Activated naive CD8-positive, alpha-beta T cell treated with anti-CD3 and anti-CD28 coated beads, Interleukin-2, amount 50 U/mL, for 24 hours (primary cell): ENCODE measurements at regions not wholly inside any gene's neighbourhood (a gene's known extent, or its start where the extent isn't known, plus 50 kb on each side); places are given as distances from the start of the nearest gene placed in this dataset.

Experiments
- ATAC-seq: fragments of 150-1000 bp; cut with Tn5 transposase; one replicate; pipeline ENCODE4 v1.10.0; 2021
- DNase-seq: peaks from one replicate; pipeline ENCODE4 v3.0.0; 2021
- H3K27ac Mint-ChIP-seq: one replicate; pipeline ENCODE4 v1.8.0; 2021; ENCODE audit warnings: mild to moderate bottlenecking, mixed read lengths
- H3K27me3 Mint-ChIP-seq: one replicate; pipeline ENCODE4 v1.8.0; 2021; ENCODE audit warnings: mixed read lengths
- H3K36me3 Mint-ChIP-seq: one replicate; pipeline ENCODE4 v1.8.0; 2021; ENCODE audit warnings: low read depth, mixed read lengths
- H3K4me1 Mint-ChIP-seq: one replicate; pipeline ENCODE4 v1.8.0; 2021; ENCODE audit warnings: mixed read lengths
- H3K4me3 Mint-ChIP-seq: one replicate; pipeline ENCODE4 v1.8.0; 2021; ENCODE audit warnings: mild to moderate bottlenecking, moderate library complexity, mixed read lengths
- H3K9me3 Mint-ChIP-seq: one replicate; pipeline ENCODE4 v1.8.0; 2021; ENCODE audit warnings: mixed read lengths

DNA sequence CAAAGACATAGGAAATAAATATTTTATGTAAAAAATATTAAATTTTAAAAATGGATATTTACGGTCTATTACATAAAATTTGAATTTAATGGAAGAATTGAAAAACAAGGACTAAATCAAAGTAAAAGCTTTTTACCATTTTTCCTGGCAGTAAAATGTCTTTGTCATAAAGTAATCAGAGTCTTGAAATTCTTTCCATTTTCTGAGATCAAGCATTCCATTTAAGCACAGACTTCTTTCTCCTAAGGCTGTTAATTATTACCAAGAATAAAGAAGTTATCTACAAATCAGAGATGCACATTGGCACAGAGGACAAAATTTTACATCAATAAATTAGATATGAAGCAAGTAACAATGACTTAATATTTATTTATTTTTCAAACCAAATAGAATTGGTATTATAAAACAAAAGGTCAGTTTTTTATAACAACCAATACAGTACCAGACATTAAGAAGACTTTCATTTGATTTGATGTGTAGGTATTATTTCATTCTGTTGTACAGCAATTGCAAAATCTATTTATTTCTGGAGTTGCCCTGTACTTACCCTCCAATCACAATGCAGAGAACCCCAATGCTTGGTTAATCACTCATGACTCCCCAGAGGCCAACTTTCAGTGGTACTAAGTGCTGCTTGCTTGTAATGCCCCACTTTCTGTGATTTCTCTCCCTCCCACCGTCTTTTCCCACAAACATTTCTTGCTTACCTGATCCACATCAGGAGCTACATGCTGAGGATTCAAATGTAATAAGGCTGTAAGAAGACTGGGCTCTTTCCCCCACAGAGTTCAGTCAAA, 254.6 kb downstream of the GASK1B start:
- no peaks in the 10 kb centered on the region for H3K4me1 Mint-ChIP-seq
- H3K36me3 Mint-ChIP-seq = no peaks in the 10 kb centered on the region
- H3K4me3 Mint-ChIP-seq = no peak overlapping the region
- ATAC-seq (no peak), DNase-seq (no peak)
- peaks cover 10% of the 10 kb centered on the region for H3K9me3 Mint-ChIP-seq
- no peaks in the 10 kb centered on the region for H3K27me3 Mint-ChIP-seq
- H3K27ac Mint-ChIP-seq = no peak overlapping the region

GRCh38 chr4:157912212-157912611, 260.6 kb downstream of the GASK1B start:
- ATAC-seq = no peak
- Mint-ChIP-seq H3K27me3 (no peaks in the 10 kb centered on the region), H3K36me3 (no peaks in the 10 kb centered on the region), H3K4me3 (no peak overlapping the region), H3K4me1 (no peaks in the 10 kb centered on the region), H3K27ac (no peak overlapping the region), H3K9me3 (peaks cover 4% of the 10 kb centered on the region)
- no peak for DNase-seq

DNA sequence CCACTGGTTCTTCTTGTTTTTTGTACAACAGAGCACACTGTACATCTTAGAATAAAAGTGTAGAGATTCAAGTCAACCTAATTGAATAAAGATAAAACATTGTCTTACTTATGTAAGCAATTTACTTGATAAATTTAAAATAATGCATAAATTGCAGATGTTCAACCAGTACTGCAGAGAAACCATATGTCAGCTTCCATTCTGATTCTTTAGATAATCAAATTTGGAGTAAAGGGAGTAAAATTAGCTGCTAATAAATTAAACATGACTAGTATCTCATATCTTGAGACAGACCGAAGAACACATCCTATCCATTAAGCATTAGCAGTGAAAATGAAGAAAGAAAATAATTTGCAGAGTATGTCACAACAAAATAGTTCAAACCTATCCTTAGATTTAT, 261.2 kb downstream of the GASK1B start:
- Mint-ChIP-seq H3K27ac (no peak overlapping the region), H3K27me3 (no peaks in the 10 kb centered on the region), H3K36me3 (no peaks in the 10 kb centered on the region), H3K9me3 (peaks cover 4% of the 10 kb centered on the region), H3K4me3 (no peak overlapping the region), H3K4me1 (no peaks in the 10 kb centered on the region)
- ATAC-seq (no peak), DNase-seq (no peak)

GRCh38 chr4:157908691-157909090, 264.1 kb downstream of the GASK1B start:
- Mint-ChIP-seq H3K27me3 (no peaks in the 10 kb centered on the region), H3K4me1 (no peaks in the 10 kb centered on the region), H3K36me3 (no peaks in the 10 kb centered on the region), H3K9me3 (no peaks in the 10 kb centered on the region), H3K27ac (no peak overlapping the region), H3K4me3 (no peak overlapping the region)
- no peak for ATAC-seq
- DNase-seq = no peak

DNA sequence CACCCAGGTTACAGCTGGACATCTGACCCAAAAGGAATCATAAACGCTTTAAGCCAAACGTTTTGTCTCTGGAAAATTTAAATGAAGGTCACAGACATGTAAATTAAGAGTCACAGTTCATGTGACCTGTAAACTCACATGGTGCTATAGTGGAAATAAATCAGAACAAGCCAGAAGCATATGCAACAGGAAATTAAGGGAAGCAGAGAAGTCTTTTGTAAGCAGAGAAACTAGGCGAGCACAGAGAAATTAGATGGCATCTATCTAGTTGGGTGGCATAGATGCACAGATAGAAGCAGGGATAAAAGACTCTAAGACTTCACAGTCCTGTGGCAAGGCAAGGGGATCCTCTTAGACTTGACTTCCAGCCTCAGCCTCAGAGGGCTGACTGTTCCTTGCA, 264.8 kb downstream of the GASK1B start:
- no peak for DNase-seq
- no peak for ATAC-seq
- Mint-ChIP-seq H3K27ac (no peak overlapping the region), H3K4me1 (no peaks in the 10 kb centered on the region), H3K4me3 (no peak overlapping the region), H3K27me3 (no peaks in the 10 kb centered on the region), H3K36me3 (no peaks in the 10 kb centered on the region), H3K9me3 (no peaks in the 10 kb centered on the region)

- H3K27ac Mint-ChIP-seq = no peak overlapping the region
- no peaks in the 10 kb centered on the region for H3K9me3 Mint-ChIP-seq
- DNase-seq (no peak), ATAC-seq (no peak)
- H3K4me1 Mint-ChIP-seq = no peaks in the 10 kb centered on the region
- H3K36me3 Mint-ChIP-seq = no peaks in the 10 kb centered on the region
- no peaks in the 10 kb centered on the region for H3K27me3 Mint-ChIP-seq
- H3K4me3 Mint-ChIP-seq = no peak overlapping the region
These were observed 265.4 kb downstream of the GASK1B start for GRCh38 chr4:157907226-157907946.

DNA sequence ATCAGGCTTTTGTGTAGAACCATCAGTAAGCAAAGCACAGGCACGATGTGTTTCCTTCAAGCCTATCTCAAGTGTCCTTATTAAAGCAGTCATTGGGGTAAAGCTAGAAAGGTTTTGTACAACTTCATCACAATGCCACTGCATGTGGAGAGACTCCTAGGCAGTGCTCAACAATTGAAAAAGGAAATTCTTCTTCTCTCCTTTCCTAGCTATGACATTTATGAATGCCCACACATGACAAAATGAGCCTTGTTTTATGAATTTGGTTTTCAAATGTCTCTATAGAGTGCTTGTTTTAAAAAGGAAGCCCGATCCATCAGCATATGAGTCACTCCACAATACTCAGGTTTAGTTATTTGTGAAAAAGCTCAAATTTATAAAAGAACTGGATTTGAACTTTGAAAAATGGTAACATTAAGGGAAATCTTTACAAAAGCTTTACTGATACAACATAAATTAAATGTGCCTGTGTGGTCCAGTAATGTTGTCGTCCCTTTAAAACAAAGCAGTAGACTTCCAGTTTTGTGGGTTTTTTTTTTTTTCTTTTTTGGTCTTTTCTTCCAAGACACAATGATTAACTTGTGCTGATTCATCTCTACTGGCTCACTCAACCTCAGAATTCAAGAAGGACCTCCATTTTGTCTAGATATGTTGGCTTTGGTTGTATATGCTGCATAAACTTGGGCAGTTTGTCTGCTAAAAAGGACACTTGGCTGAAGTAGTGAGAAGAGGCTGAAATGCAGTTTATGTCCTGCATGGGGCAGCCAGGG, 273.8 kb downstream of the GASK1B start:
- H3K4me1 Mint-ChIP-seq = no peaks in the 10 kb centered on the region
- no peak for DNase-seq

DNA sequence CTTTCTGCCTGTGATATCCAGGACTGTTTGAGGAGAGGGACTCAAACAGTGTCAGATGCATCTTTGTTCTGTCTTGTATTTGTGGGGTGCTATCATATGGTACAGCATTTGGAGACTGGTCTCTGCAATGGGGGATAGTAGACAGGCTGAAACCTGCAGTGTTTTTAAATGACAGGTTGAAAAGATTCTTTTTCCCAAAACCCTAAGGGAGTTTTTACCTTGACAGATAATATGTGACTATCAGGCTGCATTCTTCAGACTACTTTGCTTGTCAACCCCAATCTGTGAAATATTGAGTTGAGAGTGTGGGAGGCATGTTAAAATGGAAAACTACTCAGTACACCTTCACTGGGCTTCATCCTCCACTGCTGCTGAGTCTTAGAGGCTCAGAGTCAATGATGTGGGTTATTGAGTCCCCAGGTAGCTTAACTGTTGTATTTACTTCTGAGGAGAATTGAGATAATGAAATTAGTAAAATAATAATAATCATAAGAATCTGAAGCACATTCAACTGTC, 274.9 kb downstream of the GASK1B start:
- DNase-seq = no peak
- no peak for ATAC-seq
- Mint-ChIP-seq H3K9me3 (peaks cover 8% of the 10 kb centered on the region), H3K27ac (no peak overlapping the region), H3K4me3 (no peak overlapping the region), H3K27me3 (no peaks in the 10 kb centered on the region), H3K4me1 (no peaks in the 10 kb centered on the region), H3K36me3 (no peaks in the 10 kb centered on the region)

More for the DNA sequence above, 273.8 kb downstream of the GASK1B start:
- Mint-ChIP-seq H3K36me3 (no peaks in the 10 kb centered on the region), H3K27me3 (no peaks in the 10 kb centered on the region), H3K9me3 (peaks cover 8% of the 10 kb centered on the region), H3K27ac (no peak overlapping the region), H3K4me3 (no peak overlapping the region)
- no peak for ATAC-seq

GRCh38 chr4:157896726-157897125, 276.1 kb downstream of the GASK1B start:
- Mint-ChIP-seq H3K27ac (no peak overlapping the region), H3K9me3 (peaks cover 6% of the 10 kb centered on the region), H3K4me1 (no peaks in the 10 kb centered on the region), H3K4me3 (no peak overlapping the region), H3K27me3 (no peaks in the 10 kb centered on the region), H3K36me3 (no peaks in the 10 kb centered on the region)
- ATAC-seq = no peak
- no peak for DNase-seq

GRCh38 chr4:157895205-157895604, 277.6 kb downstream of the GASK1B start:
- Mint-ChIP-seq H3K4me3 (no peak overlapping the region), H3K27me3 (no peaks in the 10 kb centered on the region)

GRCh38 chr4:157889788-157890187, 283.0 kb downstream of the GASK1B start:
- H3K9me3 Mint-ChIP-seq = no peaks in the 10 kb centered on the region
- ATAC-seq (no peak), DNase-seq (no peak)
- H3K27me3 Mint-ChIP-seq = no peaks in the 10 kb centered on the region
- H3K4me3 Mint-ChIP-seq = no peak overlapping the region
- H3K27ac Mint-ChIP-seq = no peak overlapping the region
- no peaks in the 10 kb centered on the region for H3K36me3 Mint-ChIP-seq
- no peaks in the 10 kb centered on the region for H3K4me1 Mint-ChIP-seq

More at GRCh38 chr4:157895205-157895604, 277.6 kb downstream of the GASK1B start:
- no peak overlapping the region for H3K27ac Mint-ChIP-seq
- H3K9me3 Mint-ChIP-seq = no peaks in the 10 kb centered on the region
- no peak for DNase-seq
- no peak for ATAC-seq
- no peaks in the 10 kb centered on the region for H3K4me1 Mint-ChIP-seq
- no peaks in the 10 kb centered on the region for H3K36me3 Mint-ChIP-seq

DNA sequence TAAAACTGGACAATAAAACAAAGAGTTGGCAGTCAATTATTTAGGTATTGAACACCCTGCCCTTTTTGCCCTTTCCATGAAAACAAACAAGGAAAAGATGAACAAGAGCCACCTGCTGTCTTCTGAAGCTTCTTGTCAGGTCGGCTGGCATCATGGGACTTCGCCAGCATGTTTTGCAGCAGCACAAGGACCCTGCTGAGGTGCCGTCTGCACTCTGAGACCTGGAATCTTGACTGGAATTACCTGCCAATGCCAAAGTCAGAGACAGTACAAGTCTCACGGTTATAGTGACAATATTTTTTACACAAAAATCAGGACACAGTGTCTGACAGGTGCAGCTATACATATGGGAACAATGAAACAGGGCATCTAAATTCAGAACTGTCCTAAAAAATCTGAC, 284.5 kb downstream of the GASK1B start:
- ATAC-seq (no peak), DNase-seq (no peak)
- no peaks in the 10 kb centered on the region for H3K36me3 Mint-ChIP-seq
- H3K4me3 Mint-ChIP-seq = no peak overlapping the region
- H3K27ac Mint-ChIP-seq = no peak overlapping the region
- no peaks in the 10 kb centered on the region for H3K4me1 Mint-ChIP-seq
- H3K27me3 Mint-ChIP-seq = no peaks in the 10 kb centered on the region
- no peaks in the 10 kb centered on the region for H3K9me3 Mint-ChIP-seq

- Mint-ChIP-seq H3K27me3 (no peaks in the 10 kb centered on the region), H3K4me3 (no peak overlapping the region), H3K27ac (no peak overlapping the region), H3K4me1 (no peaks in the 10 kb centered on the region), H3K9me3 (no peaks in the 10 kb centered on the region), H3K36me3 (no peaks in the 10 kb centered on the region)
- no peak for DNase-seq
- ATAC-seq = no peak
These were observed 285.5 kb downstream of the GASK1B start for GRCh38 chr4:157887316-157887715.

DNA sequence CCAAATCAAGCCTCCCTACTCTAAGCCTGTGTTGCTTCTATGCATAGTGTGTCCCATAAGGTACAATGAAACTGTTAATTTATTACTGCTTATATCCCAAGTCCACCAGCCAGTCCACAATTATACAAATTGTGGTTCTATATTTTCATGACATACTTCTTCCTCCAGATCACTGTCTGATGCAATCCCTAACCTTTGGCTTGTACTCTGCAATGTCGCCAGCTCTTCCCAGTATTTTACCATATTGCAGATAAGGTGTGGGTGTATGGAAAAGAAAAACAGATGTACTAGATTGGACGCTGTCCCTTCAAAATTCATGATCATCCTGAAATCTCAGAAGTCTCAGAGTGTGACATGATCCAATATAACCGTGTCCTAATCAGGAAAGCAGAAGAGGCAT, 286.2 kb downstream of the GASK1B start:
- Mint-ChIP-seq H3K9me3 (no peaks in the 10 kb centered on the region), H3K4me3 (no peak overlapping the region), H3K4me1 (no peaks in the 10 kb centered on the region)

More for the DNA sequence above, 286.2 kb downstream of the GASK1B start:
- DNase-seq = no peak
- no peak overlapping the region for H3K27ac Mint-ChIP-seq
- ATAC-seq = no peak
- no peaks in the 10 kb centered on the region for H3K36me3 Mint-ChIP-seq
- no peaks in the 10 kb centered on the region for H3K27me3 Mint-ChIP-seq
